Neural cell (in vitro differentiated cells): ENCODE measurements at regions not wholly inside any gene's neighbourhood (a gene's known extent, or its start where the extent isn't known, plus 50 kb on each side); places are given as distances from the start of the nearest gene placed in this dataset.

Experiments used
- H2AFZ ChIP-seq: fragments of 200-600, 300-800 bp; sonication (generic), shearing (Covaris generic); 2 replicates; pipeline ENCODE4 v1.6.0; 2014; ENCODE audit warnings: low read depth, mild to moderate bottlenecking, antibody characterized with exemption, low read length, moderate library complexity
- H3F3A ChIP-seq: fragments of 200-600 bp; shearing (Covaris generic); 2 replicates; pipeline ENCODE4 v1.6.1; 2016; ENCODE audit warnings: mild to moderate bottlenecking, moderate library complexity, mixed read lengths, antibody characterized with exemption, low read length; ENCODE audit not compliant: insufficient read depth, poor library complexity, severe bottlenecking
- H3K27ac ChIP-seq: fragments of 200-600, 300-800 bp; sonication (generic), shearing (Covaris generic); 2 replicates; pipeline ENCODE4 v1.5.1; 2014; ENCODE audit warnings: mild to moderate bottlenecking, low read length, moderate library complexity
- H3K27me3 ChIP-seq: fragments of 300-800, 200-600 bp; sonication (generic), shearing (Covaris generic); 2 replicates; pipeline ENCODE4 v1.6.0; 2014; ENCODE audit warnings: mild to moderate bottlenecking, low read depth, low read length, moderate library complexity; ENCODE audit not compliant: insufficient read depth
- H3K36me3 ChIP-seq: fragments of 300-800, 200-600 bp; sonication (generic), shearing (Covaris generic); 2 replicates; pipeline ENCODE4 v1.5.1; 2014; ENCODE audit warnings: mild to moderate bottlenecking, antibody characterized with exemption, low read length, moderate library complexity; ENCODE audit not compliant: insufficient read depth
- H3K4me2 ChIP-seq: fragments of 300-800, 200-600 bp; sonication (generic), shearing (Covaris generic); 2 replicates; pipeline ENCODE4 v1.6.0; 2014; ENCODE audit warnings: mild to moderate bottlenecking, low read length
- H3K4me3 ChIP-seq: fragments of 300-800, 200-600 bp; sonication (generic), shearing (Covaris generic); 2 replicates; pipeline ENCODE4 v1.5.1; 2014; ENCODE audit warnings: mild to moderate bottlenecking, low read length, moderate library complexity
- H3K79me2 ChIP-seq: fragments of 200-600 bp; shearing (Covaris generic); replicated peaks from 2 replicates; pipeline ENCODE4 v1.6.0; 2014; ENCODE audit warnings: mild to moderate bottlenecking, low read length, moderate library complexity; ENCODE audit not compliant: insufficient read depth
- H3K9ac ChIP-seq: fragments of 300-800, 200-600 bp; sonication (generic), shearing (Covaris generic); 2 replicates; pipeline ENCODE4 v1.6.1; 2016; ENCODE audit warnings: mild to moderate bottlenecking, low read length, mixed read lengths
- H3K9me2 ChIP-seq: fragments of 200-600 bp; shearing (Covaris generic); 2 replicates; pipeline ENCODE4 v1.6.1; 2016; ENCODE audit warnings: mild to moderate bottlenecking, low read length, mixed read lengths; ENCODE audit not compliant: insufficient read depth
- H3K9me3 ChIP-seq: fragments of 200-600, 300-800 bp; sonication (generic), shearing (Covaris generic); 2 replicates; pipeline ENCODE4 v1.6.1; 2016; ENCODE audit warnings: mild to moderate bottlenecking, mixed run types, low read length, moderate library complexity, mixed read lengths
- H4K20me1 ChIP-seq: fragments of 200-600 bp; shearing (Covaris generic); 2 replicates; pipeline ENCODE4 v1.6.1; 2016; ENCODE audit warnings: mild to moderate bottlenecking, mixed run types; ENCODE audit not compliant: insufficient read depth
- EP300 ChIP-seq: fragments of 450-650 bp; conservative IDR thresholded peaks from 2 replicates; pipeline ENCODE4 v1.6.1; 2014; ENCODE audit warnings: antibody characterized with exemption, mild to moderate bottlenecking, moderate library complexity; ENCODE audit not compliant: poor library complexity, severe bottlenecking
- EZH2 ChIP-seq: fragments of 200-600, 300-800 bp; shearing (Covaris generic), sonication (generic); IDR thresholded peaks from 2 replicates; pipeline ENCODE4 v1.6.1; 2014; ENCODE audit warnings: antibody characterized with exemption, low read length, borderline replicate concordance, mild to moderate bottlenecking; ENCODE audit not compliant: insufficient read depth, poor library complexity, severe bottlenecking
- MXI1 ChIP-seq: fragments of 450-650 bp; conservative IDR thresholded peaks from 2 replicates; pipeline ENCODE4 v1.6.1; 2014; ENCODE audit warnings: antibody characterized with exemption, mild to moderate bottlenecking; ENCODE audit not compliant: poor library complexity, severe bottlenecking
- POLR2AphosphoS5 ChIP-seq: IDR thresholded peaks from 2 replicates; pipeline ENCODE4 v1.6.1; 2012
- RAD21 ChIP-seq: fragments of 450-650 bp; conservative IDR thresholded peaks from 2 replicates; pipeline ENCODE4 v1.6.1; 2014; ENCODE audit warnings: antibody characterized with exemption, mild to moderate bottlenecking, moderate library complexity
- SMC3 ChIP-seq: fragments of 450-650 bp; conservative IDR thresholded peaks from 2 replicates; pipeline ENCODE4 v1.6.1; 2014; ENCODE audit warnings: antibody characterized with exemption, mild to moderate bottlenecking, moderate library complexity; ENCODE audit not compliant: poor library complexity
- TAF1 ChIP-seq: IDR thresholded peaks from 2 replicates; pipeline ENCODE4 v1.6.1; 2012; ENCODE audit warnings: low read depth
- TF ChIP-seq, protein P1 (sequence below): IDR thresholded peaks from 2 replicates; pipeline ENCODE4 v1.6.1; 2012; ENCODE audit warnings: borderline replicate concordance
- TF ChIP-seq, protein P2 (sequence below): fragments of 450-650 bp; IDR thresholded peaks from 2 replicates; pipeline ENCODE4 v1.5.1; 2014; ENCODE audit warnings: antibody characterized with exemption, mild to moderate bottlenecking, moderate library complexity; ENCODE audit not compliant: poor library complexity, severe bottlenecking

DNA sequence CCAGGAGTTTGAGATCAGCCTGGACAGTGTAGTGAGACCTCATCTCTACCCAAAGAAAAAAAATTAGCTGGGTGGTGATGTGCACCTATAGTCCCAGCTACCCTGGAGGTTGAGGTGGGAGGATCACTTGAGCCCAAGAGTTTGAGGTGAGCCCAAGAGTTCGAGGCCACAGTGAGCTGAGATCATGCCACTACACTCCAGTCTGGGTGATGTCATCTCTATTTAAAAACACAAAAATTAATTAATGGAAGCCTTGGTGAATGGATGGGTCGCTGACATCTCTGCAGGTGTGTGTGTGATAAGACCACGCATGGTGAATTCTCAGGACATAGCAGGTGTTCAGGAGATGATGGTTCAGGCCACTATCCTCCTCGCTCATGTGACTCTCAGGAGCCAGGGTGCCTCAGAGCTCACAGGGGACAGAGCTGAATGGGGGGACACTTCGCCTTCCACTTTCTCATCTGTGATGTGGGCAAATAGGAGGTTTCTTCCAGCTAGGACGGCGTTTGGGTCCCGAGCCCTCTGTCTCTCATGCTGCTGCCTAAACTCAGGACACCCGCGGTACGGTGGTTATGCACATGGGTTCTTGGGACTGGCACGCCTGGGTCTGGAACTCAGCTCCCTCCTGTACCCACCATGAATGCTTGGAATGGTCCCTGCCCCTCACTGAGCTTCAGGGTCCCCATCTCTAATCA lies 113.4 kb upstream of the ZBTB40 start:
- TF ChIP-seq MXI1 (no peak), POLR2AphosphoS5 (no peak), TAF1 (no peak), EP300 (no peak), EZH2 (no peak), SMC3 (no peak), RAD21 (no peak)
- TF ChIP-seq, protein P1, sequence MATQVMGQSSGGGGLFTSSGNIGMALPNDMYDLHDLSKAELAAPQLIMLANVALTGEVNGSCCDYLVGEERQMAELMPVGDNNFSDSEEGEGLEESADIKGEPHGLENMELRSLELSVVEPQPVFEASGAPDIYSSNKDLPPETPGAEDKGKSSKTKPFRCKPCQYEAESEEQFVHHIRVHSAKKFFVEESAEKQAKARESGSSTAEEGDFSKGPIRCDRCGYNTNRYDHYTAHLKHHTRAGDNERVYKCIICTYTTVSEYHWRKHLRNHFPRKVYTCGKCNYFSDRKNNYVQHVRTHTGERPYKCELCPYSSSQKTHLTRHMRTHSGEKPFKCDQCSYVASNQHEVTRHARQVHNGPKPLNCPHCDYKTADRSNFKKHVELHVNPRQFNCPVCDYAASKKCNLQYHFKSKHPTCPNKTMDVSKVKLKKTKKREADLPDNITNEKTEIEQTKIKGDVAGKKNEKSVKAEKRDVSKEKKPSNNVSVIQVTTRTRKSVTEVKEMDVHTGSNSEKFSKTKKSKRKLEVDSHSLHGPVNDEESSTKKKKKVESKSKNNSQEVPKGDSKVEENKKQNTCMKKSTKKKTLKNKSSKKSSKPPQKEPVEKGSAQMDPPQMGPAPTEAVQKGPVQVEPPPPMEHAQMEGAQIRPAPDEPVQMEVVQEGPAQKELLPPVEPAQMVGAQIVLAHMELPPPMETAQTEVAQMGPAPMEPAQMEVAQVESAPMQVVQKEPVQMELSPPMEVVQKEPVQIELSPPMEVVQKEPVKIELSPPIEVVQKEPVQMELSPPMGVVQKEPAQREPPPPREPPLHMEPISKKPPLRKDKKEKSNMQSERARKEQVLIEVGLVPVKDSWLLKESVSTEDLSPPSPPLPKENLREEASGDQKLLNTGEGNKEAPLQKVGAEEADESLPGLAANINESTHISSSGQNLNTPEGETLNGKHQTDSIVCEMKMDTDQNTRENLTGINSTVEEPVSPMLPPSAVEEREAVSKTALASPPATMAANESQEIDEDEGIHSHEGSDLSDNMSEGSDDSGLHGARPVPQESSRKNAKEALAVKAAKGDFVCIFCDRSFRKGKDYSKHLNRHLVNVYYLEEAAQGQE: no peak
- TF ChIP-seq, protein P2, sequence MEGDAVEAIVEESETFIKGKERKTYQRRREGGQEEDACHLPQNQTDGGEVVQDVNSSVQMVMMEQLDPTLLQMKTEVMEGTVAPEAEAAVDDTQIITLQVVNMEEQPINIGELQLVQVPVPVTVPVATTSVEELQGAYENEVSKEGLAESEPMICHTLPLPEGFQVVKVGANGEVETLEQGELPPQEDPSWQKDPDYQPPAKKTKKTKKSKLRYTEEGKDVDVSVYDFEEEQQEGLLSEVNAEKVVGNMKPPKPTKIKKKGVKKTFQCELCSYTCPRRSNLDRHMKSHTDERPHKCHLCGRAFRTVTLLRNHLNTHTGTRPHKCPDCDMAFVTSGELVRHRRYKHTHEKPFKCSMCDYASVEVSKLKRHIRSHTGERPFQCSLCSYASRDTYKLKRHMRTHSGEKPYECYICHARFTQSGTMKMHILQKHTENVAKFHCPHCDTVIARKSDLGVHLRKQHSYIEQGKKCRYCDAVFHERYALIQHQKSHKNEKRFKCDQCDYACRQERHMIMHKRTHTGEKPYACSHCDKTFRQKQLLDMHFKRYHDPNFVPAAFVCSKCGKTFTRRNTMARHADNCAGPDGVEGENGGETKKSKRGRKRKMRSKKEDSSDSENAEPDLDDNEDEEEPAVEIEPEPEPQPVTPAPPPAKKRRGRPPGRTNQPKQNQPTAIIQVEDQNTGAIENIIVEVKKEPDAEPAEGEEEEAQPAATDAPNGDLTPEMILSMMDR: no peak
- H3K79me2 ChIP-seq: no peaks in the 10 kb centered on the region
- no peaks in the 10 kb centered on the region for H3K36me3 ChIP-seq
- no peaks in the 10 kb centered on the region for H4K20me1 ChIP-seq
- H2AFZ ChIP-seq: no peak overlapping the region
- no peaks in the 10 kb centered on the region for H3K27me3 ChIP-seq
- H3F3A ChIP-seq: no peaks in the 10 kb centered on the region
- no peaks in the 10 kb centered on the region for H3K9me3 ChIP-seq
- H3K9me2 ChIP-seq: no peaks in the 10 kb centered on the region
- H3K27ac ChIP-seq: no peak overlapping the region
- H3K4me3 ChIP-seq: no peak overlapping the region
- H3K9ac ChIP-seq: no peak overlapping the region
- H3K4me2 ChIP-seq: no peak overlapping the region

DNA sequence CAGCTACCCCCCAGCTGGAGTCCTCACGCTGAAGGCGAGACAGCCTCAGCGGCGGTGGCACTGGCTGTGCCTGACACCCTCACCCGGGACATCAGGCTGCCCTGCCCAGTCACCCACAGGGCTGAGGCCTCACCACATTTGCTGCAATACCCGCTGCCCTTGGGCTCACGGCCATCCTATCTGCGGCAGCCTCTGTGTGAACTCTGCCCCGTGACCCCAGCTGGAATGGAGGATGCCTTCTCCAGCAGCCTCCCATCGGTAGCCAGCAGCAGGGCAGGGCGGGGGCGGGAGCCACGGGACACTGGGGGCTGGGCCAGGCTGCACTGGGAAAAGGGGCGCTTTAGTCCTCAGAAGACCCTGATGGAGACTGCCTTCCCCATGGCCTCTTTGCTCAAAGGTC lies 112.4 kb upstream of the ZBTB40 start:
- H2AFZ ChIP-seq: no peak overlapping the region
- H3K4me2 ChIP-seq: no peak overlapping the region
- no peaks in the 10 kb centered on the region for H3K36me3 ChIP-seq
- no peak overlapping the region for H3K9ac ChIP-seq
- no peaks in the 10 kb centered on the region for H4K20me1 ChIP-seq
- H3K27ac ChIP-seq: no peak overlapping the region
- H3K79me2 ChIP-seq: no peaks in the 10 kb centered on the region
- no peaks in the 10 kb centered on the region for H3F3A ChIP-seq
- TF ChIP-seq, protein P1: no peak
- TF ChIP-seq EP300 (no peak), TAF1 (no peak), POLR2AphosphoS5 (no peak), EZH2 (no peak), RAD21 (no peak), SMC3 (no peak), MXI1 (no peak)
- TF ChIP-seq, protein P2: no peak
- no peak overlapping the region for H3K4me3 ChIP-seq
- no peaks in the 10 kb centered on the region for H3K9me3 ChIP-seq
- no peaks in the 10 kb centered on the region for H3K9me2 ChIP-seq
- no peaks in the 10 kb centered on the region for H3K27me3 ChIP-seq
